H9 (cell line): ENCODE measurements at regions not wholly inside any gene's neighbourhood (a gene's known extent, or its start where the extent isn't known, plus 50 kb on each side); places are given as distances from the start of the nearest gene placed in this dataset.

Source experiments
- DNase-seq: peaks from one replicate; pipeline ENCODE4 v3.0.0-alpha.2; 2017
- H2AFZ ChIP-seq: one replicate; pipeline ENCODE4 v1.6.1; 2013; ENCODE audit warnings: mild to moderate bottlenecking, low read length, control low read depth, moderate library complexity
- H2AK5ac ChIP-seq: 2 replicates; pipeline ENCODE4 v1.6.1; 2013; ENCODE audit warnings: low read length, control low read depth, mixed read lengths; ENCODE audit not compliant: insufficient read length
- H2BK120ac ChIP-seq: one replicate; pipeline ENCODE4 v1.6.1; 2013; ENCODE audit warnings: low read depth, mild to moderate bottlenecking, low read length, control low read depth, inconsistent platforms; ENCODE audit not compliant: poor library complexity, severe bottlenecking
- H2BK12ac ChIP-seq: 2 replicates; pipeline ENCODE4 v1.6.1; 2013; ENCODE audit warnings: low read length, control low read depth, mixed read lengths, low read depth; ENCODE audit not compliant: insufficient read length
- H2BK15ac ChIP-seq: 2 replicates; pipeline ENCODE4 v1.6.1; 2013; ENCODE audit warnings: low read depth, low read length, control low read depth
- H2BK20ac ChIP-seq: one replicate; pipeline ENCODE4 v1.6.1; 2013; ENCODE audit warnings: low read depth, mild to moderate bottlenecking, low read length, control low read depth, inconsistent platforms; ENCODE audit not compliant: poor library complexity, severe bottlenecking
- H2BK5ac ChIP-seq: 2 replicates; pipeline ENCODE4 v1.6.1; 2013; ENCODE audit warnings: low read length, control low read depth, mixed read lengths; ENCODE audit not compliant: insufficient read length
- H3K14ac ChIP-seq: 2 replicates; pipeline ENCODE4 v1.6.1; 2013; ENCODE audit warnings: low read length, control low read depth; ENCODE audit not compliant: insufficient read depth
- H3K18ac ChIP-seq: 2 replicates; pipeline ENCODE4 v1.6.1; 2013; ENCODE audit warnings: low read depth, mild to moderate bottlenecking, mixed read lengths, low read length, control low read depth; ENCODE audit not compliant: insufficient read length
- H3K23ac ChIP-seq: 2 replicates; pipeline ENCODE4 v1.6.1; 2013; ENCODE audit warnings: low read length, control low read depth, mixed read lengths, low read depth; ENCODE audit not compliant: insufficient read length
- H3K23me2 ChIP-seq: 2 replicates; pipeline ENCODE4 v1.6.1; 2013; ENCODE audit warnings: low read depth, mild to moderate bottlenecking, mixed read lengths, low read length, control low read depth; ENCODE audit not compliant: insufficient read length, poor library complexity, severe bottlenecking
- H3K27ac ChIP-seq: 2 replicates; pipeline ENCODE4 v1.5.1; 2013; ENCODE audit warnings: low read length, control low read depth, mixed read lengths, low read depth; ENCODE audit not compliant: insufficient read length
- H3K27me3 ChIP-seq: 2 replicates; pipeline ENCODE4 v1.6.1; 2013; ENCODE audit warnings: low read length, control low read depth, inconsistent platforms; ENCODE audit not compliant: insufficient read depth
- H3K4ac ChIP-seq: 2 replicates; pipeline ENCODE4 v1.6.1; 2013; ENCODE audit warnings: low read depth, mild to moderate bottlenecking, control low read depth, inconsistent platforms, low read length, moderate library complexity
- H3K4me1 ChIP-seq: 2 replicates; pipeline ENCODE4 v1.6.1; 2013; ENCODE audit warnings: low read length, control low read depth, inconsistent platforms; ENCODE audit not compliant: insufficient read depth
- H3K4me2 ChIP-seq: 2 replicates; pipeline ENCODE4 v1.6.1; 2013; ENCODE audit warnings: low read length, control low read depth, mixed read lengths; ENCODE audit not compliant: insufficient read length, insufficient read depth
- H3K56ac ChIP-seq: 2 replicates; pipeline ENCODE4 v1.6.1; 2013; ENCODE audit warnings: low read depth, mild to moderate bottlenecking, mixed read lengths, low read length, control low read depth; ENCODE audit not compliant: insufficient read length
- H3K79me1 ChIP-seq: 2 replicates; pipeline ENCODE4 v1.6.1; 2013; ENCODE audit warnings: low read depth, mild to moderate bottlenecking, moderate library complexity, low read length, control low read depth, inconsistent platforms; ENCODE audit not compliant: insufficient read depth, poor library complexity, severe bottlenecking
- H3K79me2 ChIP-seq: 2 replicates; pipeline ENCODE4 v1.6.1; 2013; ENCODE audit warnings: low read length, control low read depth, inconsistent platforms; ENCODE audit not compliant: insufficient read depth
- H3K9ac ChIP-seq: 2 replicates; pipeline ENCODE4 v1.6.1; 2013; ENCODE audit warnings: low read length, control low read depth, mixed read lengths; ENCODE audit not compliant: insufficient read length; ENCODE audit errors: extremely low read depth
- H3K9me3 ChIP-seq: one replicate; pipeline ENCODE4 v1.6.1; 2013; ENCODE audit warnings: low read depth, low read length, inconsistent platforms; ENCODE audit not compliant: control insufficient read depth
- H3T11ph ChIP-seq: one replicate; pipeline ENCODE4 v1.6.1; 2013; ENCODE audit warnings: mild to moderate bottlenecking, low read length, control low read depth, inconsistent platforms
- H4K20me1 ChIP-seq: one replicate; pipeline ENCODE4 v1.6.1; 2013; ENCODE audit not compliant: control insufficient read depth, insufficient read length, insufficient read depth
- H4K5ac ChIP-seq: 2 replicates; pipeline ENCODE4 v1.6.1; 2013; ENCODE audit warnings: low read depth, mild to moderate bottlenecking, mixed read lengths, low read length, control low read depth; ENCODE audit not compliant: insufficient read length
- H4K8ac ChIP-seq: replicated peaks from 2 replicates; pipeline ENCODE4 v1.6.1; 2013; ENCODE audit warnings: low read length, control low read depth, mixed read lengths, low read depth; ENCODE audit not compliant: insufficient read length
- H4K91ac ChIP-seq: 2 replicates; pipeline ENCODE4 v1.6.1; 2013; ENCODE audit warnings: low read depth, mild to moderate bottlenecking, moderate library complexity, mixed read lengths, low read length, control low read depth; ENCODE audit not compliant: insufficient read length
- H3K27ac Mint-ChIP-seq, 3 experiments: 2 replicates in 2 of 3; 3 replicates in 1 of 3; pipeline ENCODE4 v1.8.0; 2020 to 2021; ENCODE audit warnings: mixed read lengths in 3 of 3, mild to moderate bottlenecking in 1 of 3, moderate library complexity in 1 of 3
- H3K27me3 Mint-ChIP-seq: 2 replicates; pipeline ENCODE4 v1.8.0; 2021; ENCODE audit warnings: low read depth, mild to moderate bottlenecking, moderate library complexity, mixed read lengths
- H3K36me3 Mint-ChIP-seq, 3 experiments: 2 replicates in 2 of 3; 3 replicates in 1 of 3; pipeline ENCODE4 v1.8.0; 2020 to 2021; ENCODE audit warnings: low read depth in 3 of 3, mixed read lengths in 3 of 3; ENCODE audit not compliant: insufficient read depth in 1 of 3
- H3K4me1 Mint-ChIP-seq, 2 experiments: 2 replicates each; pipeline ENCODE4 v1.8.0; 2020; ENCODE audit warnings: mixed read lengths in 2 of 2
- H3K4me3 Mint-ChIP-seq, 2 experiments: 2 replicates in 1 of 2; 3 replicates in 1 of 2; pipeline ENCODE4 v1.8.0; 2020 to 2021; ENCODE audit warnings: mild to moderate bottlenecking in 2 of 2, mixed read lengths in 2 of 2, moderate library complexity in 1 of 2
- H3K9me3 Mint-ChIP-seq, 2 experiments: 2 replicates in 1 of 2; 3 replicates in 1 of 2; pipeline ENCODE4 v1.8.0; 2020; ENCODE audit warnings: mild to moderate bottlenecking in 2 of 2, mixed read lengths in 2 of 2, moderate library complexity in 1 of 2
- WGBS: extraction: QIAGEN DNeasy Blood & Tissue Kit; methylation state at CpG from one replicate; pipeline ENCODE4 v1.1.7; 2013; ENCODE audit warnings: missing lambda C conversion rate, low lambda C conversion rate, mixed read lengths; ENCODE audit not compliant: insufficient read length; ENCODE audit errors: extremely low coverage; 5-methylcytosine and 5-hydroxymethylcytosine counted together
- TF ChIP-seq, protein P1 (sequence below): fragments of 200-600 bp; sonication (generic); conservative IDR thresholded peaks from 3 replicates; pipeline ENCODE4 v1.8.0; 2021; ENCODE audit warnings: antibody characterized with exemption, mild to moderate bottlenecking

DNA sequence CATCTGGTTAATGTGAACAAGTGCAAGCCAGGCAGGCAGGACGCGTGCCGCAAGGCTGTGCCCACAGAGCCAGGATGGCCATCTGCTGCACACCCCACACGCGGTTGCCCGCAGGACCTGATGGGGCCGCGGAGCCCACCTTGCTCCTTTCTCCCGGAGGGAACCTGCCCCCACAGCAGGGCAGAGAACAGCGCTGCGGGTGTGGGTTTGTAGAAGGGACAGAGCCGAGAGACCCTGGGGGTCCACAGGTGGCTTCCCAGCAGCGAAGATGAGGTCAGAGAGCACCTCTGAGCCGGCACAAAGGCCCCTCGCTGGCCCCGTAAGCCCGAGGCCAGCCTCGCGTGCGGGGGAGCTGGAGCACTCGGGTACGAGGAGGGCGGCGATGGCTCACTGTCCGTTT is 460.8 kb upstream of the SALL3 start:
- no peak overlapping the region for H3K4me3 Mint-ChIP-seq
- H3K79me2 ChIP-seq = no peaks in the 10 kb centered on the region
- H2BK5ac ChIP-seq = no peak overlapping the region
- no peaks in the 10 kb centered on the region for H3K9me3 ChIP-seq
- no peak overlapping the region for H3K14ac ChIP-seq
- H4K5ac ChIP-seq = no peak overlapping the region
- H2AFZ ChIP-seq = no peak overlapping the region
- H4K91ac ChIP-seq = no peak overlapping the region
- H2BK20ac ChIP-seq = no peak overlapping the region
- no peak overlapping the region for H2AK5ac ChIP-seq
- no peak overlapping the region for H2BK12ac ChIP-seq
- no peak overlapping the region for H3K18ac ChIP-seq
- H3K4me2 ChIP-seq = no peak overlapping the region
- no peaks in the 10 kb centered on the region for H3K4me1 Mint-ChIP-seq
- no peaks in the 10 kb centered on the region for H3K4me1 ChIP-seq
- H3T11ph ChIP-seq = no peak overlapping the region
- no peak overlapping the region for H4K8ac ChIP-seq
- H3K27ac Mint-ChIP-seq = no peak overlapping the region
- no peaks in the 10 kb centered on the region for H3K27me3 ChIP-seq
- TF ChIP-seq, protein P1, sequence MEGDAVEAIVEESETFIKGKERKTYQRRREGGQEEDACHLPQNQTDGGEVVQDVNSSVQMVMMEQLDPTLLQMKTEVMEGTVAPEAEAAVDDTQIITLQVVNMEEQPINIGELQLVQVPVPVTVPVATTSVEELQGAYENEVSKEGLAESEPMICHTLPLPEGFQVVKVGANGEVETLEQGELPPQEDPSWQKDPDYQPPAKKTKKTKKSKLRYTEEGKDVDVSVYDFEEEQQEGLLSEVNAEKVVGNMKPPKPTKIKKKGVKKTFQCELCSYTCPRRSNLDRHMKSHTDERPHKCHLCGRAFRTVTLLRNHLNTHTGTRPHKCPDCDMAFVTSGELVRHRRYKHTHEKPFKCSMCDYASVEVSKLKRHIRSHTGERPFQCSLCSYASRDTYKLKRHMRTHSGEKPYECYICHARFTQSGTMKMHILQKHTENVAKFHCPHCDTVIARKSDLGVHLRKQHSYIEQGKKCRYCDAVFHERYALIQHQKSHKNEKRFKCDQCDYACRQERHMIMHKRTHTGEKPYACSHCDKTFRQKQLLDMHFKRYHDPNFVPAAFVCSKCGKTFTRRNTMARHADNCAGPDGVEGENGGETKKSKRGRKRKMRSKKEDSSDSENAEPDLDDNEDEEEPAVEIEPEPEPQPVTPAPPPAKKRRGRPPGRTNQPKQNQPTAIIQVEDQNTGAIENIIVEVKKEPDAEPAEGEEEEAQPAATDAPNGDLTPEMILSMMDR = no peak
- no peak overlapping the region for H3K23ac ChIP-seq
- no peaks in the 10 kb centered on the region for H4K20me1 ChIP-seq
- peak; percentile 20 for DNase-seq
- H3K56ac ChIP-seq = no peak overlapping the region
- H3K4ac ChIP-seq = no peak overlapping the region
- H2BK15ac ChIP-seq = no peak overlapping the region
- no CpG with 5 or more reads among the region's 25 CpGs for WGBS
- no peaks in the 10 kb centered on the region for H3K23me2 ChIP-seq
- no peaks in the 10 kb centered on the region; a peak in 1 of 7 replicates for H3K36me3 Mint-ChIP-seq
- no peak overlapping the region for H2BK120ac ChIP-seq
- no peak overlapping the region for H3K9ac ChIP-seq
- H3K79me1 ChIP-seq = no peaks in the 10 kb centered on the region
- H3K27me3 Mint-ChIP-seq = peaks cover 5% of the 10 kb centered on the region
- no peaks in the 10 kb centered on the region for H3K9me3 Mint-ChIP-seq
- H3K27ac ChIP-seq = no peak overlapping the region
